ENCODE measurements at regions not wholly inside any gene's neighbourhood (a gene's known extent, or its start where the extent isn't known, plus 50 kb on each side); places are given as distances from the start of the nearest gene placed in this dataset.

GRCh38 chr16:86919578-86920305 is 341.4 kb downstream of the FOXL1 start:
- TF ChIP-seq ZNF274 (IDR thresholded peaks at IDR 0.05; ENCODE audit: low read depth, low read length) = no peak
- TF ChIP-seq YY1 (IDR thresholded peaks at IDR 0.05; ENCODE audit: insufficient read depth, insufficient read length) = no peak
